ENCODE measurements at regions not wholly inside any gene's neighbourhood (a gene's known extent, or its start where the extent isn't known, plus 50 kb on each side); places are given as distances from the start of the nearest gene placed in this dataset.

GRCh38 chr1:55329808-55330432, 114.8 kb upstream of the USP24 start:
- no peak for TF ChIP-seq GATA1 (IDR thresholded peaks at IDR 0.05; ENCODE audit: low read depth, low read length)
- TF ChIP-seq POLR2A (IDR thresholded peaks at IDR 0.05; ENCODE audit: low read length): no peak
- no peak for DNase-seq

GRCh38 chr1:55329091-55329490, 113.9 kb upstream of the USP24 start:
- no peak for TF ChIP-seq POLR2A (IDR thresholded peaks at IDR 0.05; ENCODE audit: low read length)
- TF ChIP-seq GATA1 (IDR thresholded peaks at IDR 0.05; ENCODE audit: low read depth, low read length): no peak
- DNase-seq: no peak

GRCh38 chr1:55326496-55327243, 111.5 kb upstream of the USP24 start:
- TF ChIP-seq POLR2A (IDR thresholded peaks at IDR 0.05; ENCODE audit: low read length): no peak
- no peak for TF ChIP-seq GATA1 (IDR thresholded peaks at IDR 0.05; ENCODE audit: low read depth, low read length)
- no peak for DNase-seq

- DNase-seq: no peak
- TF ChIP-seq POLR2A (IDR thresholded peaks at IDR 0.05; ENCODE audit: low read length): no peak
- no peak for TF ChIP-seq GATA1 (IDR thresholded peaks at IDR 0.05; ENCODE audit: low read depth, low read length)
Observed at GRCh38 chr1:55323760-55324159, 108.6 kb upstream of the USP24 start.

GRCh38 chr1:55322842-55323241, 107.7 kb upstream of the USP24 start:
- TF ChIP-seq POLR2A (IDR thresholded peaks at IDR 0.05; ENCODE audit: low read length): no peak
- TF ChIP-seq GATA1 (IDR thresholded peaks at IDR 0.05; ENCODE audit: low read depth, low read length): no peak

GRCh38 chr1:55321942-55322341, 106.8 kb upstream of the USP24 start:
- no peak for DNase-seq
- TF ChIP-seq POLR2A (IDR thresholded peaks at IDR 0.05; ENCODE audit: low read length): no peak
- TF ChIP-seq GATA1 (IDR thresholded peaks at IDR 0.05; ENCODE audit: low read depth, low read length): no peak

More at GRCh38 chr1:55322842-55323241, 107.7 kb upstream of the USP24 start:
- DNase-seq: no peak

- no peak for DNase-seq
- no peak for TF ChIP-seq GATA1 (IDR thresholded peaks at IDR 0.05; ENCODE audit: low read depth, low read length)
- TF ChIP-seq POLR2A (IDR thresholded peaks at IDR 0.05; ENCODE audit: low read length): no peak
Observed at GRCh38 chr1:55320891-55321290, 105.7 kb upstream of the USP24 start.

GRCh38 chr1:55318116-55318817, 103.1 kb upstream of the USP24 start:
- DNase-seq: no peak
- no peak for TF ChIP-seq POLR2A (IDR thresholded peaks at IDR 0.05; ENCODE audit: low read length)
- TF ChIP-seq GATA1 (IDR thresholded peaks at IDR 0.05; ENCODE audit: low read depth, low read length): no peak

GRCh38 chr1:55317673-55318072, 102.5 kb upstream of the USP24 start:
- TF ChIP-seq GATA1 (IDR thresholded peaks at IDR 0.05; ENCODE audit: low read depth, low read length) (no peak), POLR2A (IDR thresholded peaks at IDR 0.05; ENCODE audit: low read length) (no peak)
- DNase-seq: no peak

- DNase-seq: no peak
- no peak for TF ChIP-seq GATA1 (IDR thresholded peaks at IDR 0.05; ENCODE audit: low read depth, low read length)
- TF ChIP-seq POLR2A (IDR thresholded peaks at IDR 0.05; ENCODE audit: low read length): no peak
Observed at GRCh38 chr1:55316947-55317662, 101.9 kb upstream of the USP24 start.

GRCh38 chr1:55316502-55316901, 101.3 kb upstream of the USP24 start:
- TF ChIP-seq POLR2A (IDR thresholded peaks at IDR 0.05; ENCODE audit: low read length) (no peak), GATA1 (IDR thresholded peaks at IDR 0.05; ENCODE audit: low read depth, low read length) (no peak)

GRCh38 chr1:55315552-55315951, 100.4 kb upstream of the USP24 start:
- no peak for DNase-seq
- TF ChIP-seq POLR2A (IDR thresholded peaks at IDR 0.05; ENCODE audit: low read length) (no peak), GATA1 (IDR thresholded peaks at IDR 0.05; ENCODE audit: low read depth, low read length) (no peak)

More at GRCh38 chr1:55316502-55316901, 101.3 kb upstream of the USP24 start:
- no peak for DNase-seq

GRCh38 chr1:55314740-55315139, 99.6 kb upstream of the USP24 start:
- DNase-seq: no peak
- no peak for TF ChIP-seq GATA1 (IDR thresholded peaks at IDR 0.05; ENCODE audit: low read depth, low read length)
- TF ChIP-seq POLR2A (IDR thresholded peaks at IDR 0.05; ENCODE audit: low read length): no peak

GRCh38 chr1:55313903-55314302, 98.7 kb upstream of the USP24 start:
- TF ChIP-seq GATA1 (IDR thresholded peaks at IDR 0.05; ENCODE audit: low read depth, low read length) (no peak), POLR2A (IDR thresholded peaks at IDR 0.05; ENCODE audit: low read length) (no peak)
- DNase-seq: no peak

Measured in erythroblast (primary cell).